Stimulated activated effector memory CD8-positive, alpha-beta T cell treated with anti-CD3 and anti-CD28 coated beads, Interleukin-12 subunit alpha, Interleukin-12 subunit beta, amount 100 ng/mL, for 72 hours (primary cell): ENCODE measurements at regions not wholly inside any gene's neighbourhood (a gene's known extent, or its start where the extent isn't known, plus 50 kb on each side); places are given as distances from the start of the nearest gene placed in this dataset.
"Not testable (repeated sequence)": the region's sequence is repeated elsewhere in the genome, so short reads cannot be mapped to it uniquely, and the experiment has no call there.

Source experiments
- ATAC-seq: fragments of 150-1000 bp; cut with Tn5 transposase; 2 replicates; pipeline ENCODE4 v1.10.0; 2021
- DNase-seq, 2 donors: peaks; one replicate each; pipeline ENCODE4 v3.0.0; 2021 to 2022; ENCODE audit warnings: low spot score in 2 of 2
- H3K27ac Mint-ChIP-seq: one replicate; pipeline ENCODE4 v1.8.0; 2022; ENCODE audit warnings: mild to moderate bottlenecking, mixed read lengths
- H3K36me3 Mint-ChIP-seq: one replicate; pipeline ENCODE4 v1.8.0; 2022; ENCODE audit warnings: mild to moderate bottlenecking, mixed read lengths
- H3K4me1 Mint-ChIP-seq: one replicate; pipeline ENCODE4 v1.8.0; 2022; ENCODE audit warnings: mixed read lengths
- H3K4me3 Mint-ChIP-seq: one replicate; pipeline ENCODE4 v1.8.0; 2022; ENCODE audit warnings: mild to moderate bottlenecking, mixed read lengths
- H3K9me3 Mint-ChIP-seq: one replicate; pipeline ENCODE4 v1.8.0; 2022; ENCODE audit warnings: mixed read lengths

DNA sequence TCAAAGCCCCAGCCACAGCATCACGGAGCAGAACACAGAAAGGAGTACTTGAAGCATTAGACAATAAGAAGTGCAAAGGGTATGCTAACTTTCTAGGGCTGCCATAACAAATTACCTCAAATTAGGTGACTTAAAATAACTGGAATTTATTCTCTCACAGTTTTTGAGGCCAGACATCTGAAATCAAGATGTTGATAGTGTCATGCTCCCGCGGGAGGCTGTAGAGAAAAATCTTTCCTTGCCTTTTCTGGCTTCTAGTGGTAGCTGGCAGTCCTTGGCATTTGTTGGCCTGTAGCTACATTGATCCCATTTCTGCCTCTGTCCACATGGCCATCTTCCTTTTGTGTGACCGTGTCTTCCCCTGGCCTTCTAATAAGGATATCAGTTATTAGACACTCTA, 51.9 kb upstream of the SPDL1 start:
- H3K27ac Mint-ChIP-seq = no peak overlapping the region
- H3K4me3 Mint-ChIP-seq = no peak overlapping the region

DNA sequence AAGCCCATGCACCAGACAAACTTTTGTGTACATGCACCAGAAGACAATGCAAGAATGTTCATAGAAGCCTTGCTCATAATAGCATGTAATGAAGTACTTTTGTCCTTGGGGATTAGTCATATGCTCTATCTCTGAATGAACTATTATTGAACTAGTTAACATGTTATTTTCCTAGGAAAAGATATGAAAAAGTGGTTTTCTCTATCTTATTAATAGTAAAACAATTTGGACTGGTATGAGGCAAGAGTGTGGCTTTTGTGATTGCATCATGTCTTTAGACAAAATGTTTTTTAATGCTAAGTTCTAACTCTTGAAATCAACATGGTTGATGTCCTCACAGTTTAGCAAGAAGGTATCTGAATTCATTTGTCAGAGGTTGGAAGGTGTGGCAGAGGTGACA, 55.7 kb upstream of the SPDL1 start:
- Mint-ChIP-seq H3K9me3 (no peaks in the 10 kb centered on the region), H3K27ac (no peak overlapping the region), H3K4me3 (no peak overlapping the region), H3K4me1 (no peaks in the 10 kb centered on the region), H3K36me3 (no peaks in the 10 kb centered on the region)
- ATAC-seq = no peak
- DNase-seq = no peak

More for the DNA sequence above, 51.9 kb upstream of the SPDL1 start:
- no peaks in the 10 kb centered on the region for H3K9me3 Mint-ChIP-seq
- no peak for DNase-seq
- H3K4me1 Mint-ChIP-seq = no peaks in the 10 kb centered on the region
- H3K36me3 Mint-ChIP-seq = no peaks in the 10 kb centered on the region
- no peak for ATAC-seq

DNA sequence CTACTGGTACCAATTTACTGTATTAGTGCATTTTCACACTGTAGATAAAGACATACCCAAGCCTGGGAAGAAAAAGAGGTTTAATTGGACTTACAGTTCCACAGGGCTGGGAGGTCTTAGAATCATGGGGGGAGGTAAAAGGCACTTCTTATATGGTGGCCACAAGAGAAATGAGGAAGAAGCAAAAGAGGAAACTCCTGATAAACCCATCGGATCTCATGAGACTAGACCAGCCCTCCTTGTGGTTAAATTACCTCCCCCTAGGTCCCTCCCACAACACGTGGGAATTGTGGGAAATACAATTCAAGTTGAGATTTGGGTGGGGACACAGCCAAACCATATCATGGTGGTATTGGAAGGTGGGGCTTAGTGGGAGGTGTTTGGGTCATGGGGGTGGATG, 56.5 kb upstream of the SPDL1 start:
- Mint-ChIP-seq H3K9me3 (no peaks in the 10 kb centered on the region), H3K4me1 (no peaks in the 10 kb centered on the region), H3K27ac (no peak overlapping the region), H3K36me3 (no peaks in the 10 kb centered on the region), H3K4me3 (no peak overlapping the region)
- DNase-seq = no peak
- no peak for ATAC-seq

DNA sequence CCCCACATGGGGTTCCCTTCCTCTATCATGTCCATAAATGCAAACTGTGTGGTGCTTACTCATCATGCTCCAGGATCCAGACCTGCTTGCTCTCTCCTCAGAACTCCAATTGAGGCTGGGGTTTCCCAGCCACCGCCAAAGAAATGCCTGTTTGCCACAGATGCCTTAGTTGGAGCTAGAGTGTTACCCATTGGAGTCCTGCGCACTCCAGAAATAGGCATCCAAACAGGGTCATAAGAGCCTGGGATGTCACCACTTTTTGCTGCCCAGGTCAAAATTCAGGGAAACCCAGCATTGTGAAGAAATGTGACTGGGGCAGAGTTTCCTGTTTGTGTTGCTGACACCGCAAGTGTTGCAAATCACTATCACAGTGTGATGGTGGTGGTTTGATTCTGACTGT, 60.7 kb upstream of the SPDL1 start:
- Mint-ChIP-seq H3K9me3 (peaks cover 5% of the 10 kb centered on the region), H3K27ac (no peak overlapping the region), H3K4me1 (no peaks in the 10 kb centered on the region), H3K4me3 (no peak overlapping the region), H3K36me3 (no peaks in the 10 kb centered on the region)
- DNase-seq = no peak
- no peak for ATAC-seq

DNA sequence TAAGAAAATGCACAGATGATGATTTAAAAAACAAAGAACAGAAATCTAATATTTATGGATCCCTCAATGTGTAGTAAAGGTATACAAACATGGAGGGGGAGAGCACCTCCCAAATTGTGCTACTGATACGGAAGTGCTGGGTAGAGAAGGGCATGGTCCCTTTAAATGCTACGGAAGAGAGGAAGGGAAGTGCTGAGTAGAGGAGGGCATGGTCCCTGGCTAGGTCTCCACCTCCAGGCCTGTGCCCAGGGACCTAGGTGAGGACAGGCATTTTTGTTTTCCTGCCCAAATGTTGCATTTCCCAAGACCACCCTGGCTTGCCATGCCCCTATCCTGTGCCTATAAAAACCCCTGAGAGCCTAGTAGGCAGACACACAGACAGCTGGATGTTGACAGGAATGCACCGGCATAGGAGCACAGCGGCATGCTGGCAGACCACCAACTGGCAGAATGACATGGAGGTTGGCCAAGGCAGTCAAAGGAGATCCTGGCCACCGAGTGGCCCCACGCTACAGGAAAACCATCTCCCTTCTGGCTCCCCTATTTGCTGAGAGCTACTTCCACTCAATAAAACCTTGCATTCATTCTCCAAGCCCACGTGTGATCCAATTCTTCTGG, 62.1 kb upstream of the SPDL1 start:
- H3K27ac Mint-ChIP-seq = no peak overlapping the region
- no peaks in the 10 kb centered on the region for H3K4me1 Mint-ChIP-seq
- H3K9me3 Mint-ChIP-seq = peaks cover 5% of the 10 kb centered on the region
- ATAC-seq (no peak), DNase-seq (no peak)
- H3K36me3 Mint-ChIP-seq = no peaks in the 10 kb centered on the region
- H3K4me3 Mint-ChIP-seq = no peak overlapping the region

DNA sequence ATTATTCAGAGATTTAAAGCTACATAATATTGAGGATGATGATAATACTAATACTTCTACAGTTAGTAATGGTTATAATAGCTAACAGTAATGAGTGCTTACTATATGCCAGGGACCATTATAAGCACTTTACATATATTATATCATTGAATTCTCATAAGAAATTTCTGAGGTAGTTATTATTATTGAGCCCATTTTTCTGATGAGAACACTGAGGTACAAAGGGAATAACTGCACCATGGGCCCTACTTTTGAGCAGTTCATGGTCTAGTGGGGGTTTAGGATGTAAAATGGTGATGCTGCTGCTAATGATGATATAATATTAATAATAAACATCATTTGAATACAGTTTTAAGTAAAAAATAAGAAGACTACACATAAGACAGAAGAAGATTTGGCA, 64.2 kb upstream of the SPDL1 start:
- no peak for ATAC-seq
- Mint-ChIP-seq H3K4me3 (no peak overlapping the region), H3K27ac (no peak overlapping the region), H3K9me3 (peaks cover 5% of the 10 kb centered on the region), H3K36me3 (no peaks in the 10 kb centered on the region), H3K4me1 (no peaks in the 10 kb centered on the region)
- no peak for DNase-seq

DNA sequence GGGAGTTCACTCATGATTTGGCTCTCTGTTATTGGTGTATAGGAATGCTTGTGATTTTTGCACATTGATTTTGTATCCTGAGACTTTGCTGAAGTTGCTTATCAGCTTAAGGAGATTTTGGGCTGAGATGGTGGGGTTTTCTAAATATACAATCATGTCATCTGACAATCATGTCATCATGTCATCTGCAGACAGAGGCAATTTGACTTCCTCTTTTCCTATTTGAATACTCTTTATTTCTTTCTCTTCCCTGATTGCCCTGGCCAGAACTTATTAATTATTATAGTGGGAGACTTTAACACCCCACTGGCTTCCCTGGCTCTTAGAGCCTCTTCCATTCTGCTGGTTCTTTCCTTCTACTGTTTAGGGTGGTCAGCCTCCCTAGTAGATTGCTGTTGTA, 64.8 kb upstream of the SPDL1 start:
- H3K36me3 Mint-ChIP-seq, H3K4me1 Mint-ChIP-seq, ATAC-seq, H3K9me3 Mint-ChIP-seq, DNase-seq, H3K4me3 Mint-ChIP-seq, H3K27ac Mint-ChIP-seq: not testable (repeated sequence)

DNA sequence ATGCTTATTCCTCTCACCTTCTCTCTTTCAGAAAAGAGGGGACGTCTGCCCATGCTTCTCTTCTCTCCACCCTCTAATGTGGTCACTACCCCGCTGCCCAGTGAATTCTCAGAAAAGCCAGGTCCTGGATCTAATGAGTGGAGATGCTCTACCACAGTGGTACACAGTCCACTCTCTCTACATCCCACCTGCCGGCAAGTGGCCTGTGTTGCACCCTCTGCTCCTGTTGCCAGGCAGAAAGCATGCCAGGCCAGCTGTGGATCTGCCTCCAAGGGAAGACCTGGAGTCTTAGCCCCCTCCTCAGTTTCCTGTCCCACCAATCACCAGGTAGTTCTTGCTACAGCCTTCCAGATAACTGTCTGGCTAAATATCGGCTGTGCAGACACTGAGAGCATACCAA, 71.2 kb upstream of the SPDL1 start:
- Mint-ChIP-seq H3K9me3 (no peaks in the 10 kb centered on the region), H3K4me3 (no peak overlapping the region), H3K4me1 (no peaks in the 10 kb centered on the region), H3K36me3 (no peaks in the 10 kb centered on the region), H3K27ac (no peak overlapping the region)
- ATAC-seq (peak; percentile 11), DNase-seq (no peak)

DNA sequence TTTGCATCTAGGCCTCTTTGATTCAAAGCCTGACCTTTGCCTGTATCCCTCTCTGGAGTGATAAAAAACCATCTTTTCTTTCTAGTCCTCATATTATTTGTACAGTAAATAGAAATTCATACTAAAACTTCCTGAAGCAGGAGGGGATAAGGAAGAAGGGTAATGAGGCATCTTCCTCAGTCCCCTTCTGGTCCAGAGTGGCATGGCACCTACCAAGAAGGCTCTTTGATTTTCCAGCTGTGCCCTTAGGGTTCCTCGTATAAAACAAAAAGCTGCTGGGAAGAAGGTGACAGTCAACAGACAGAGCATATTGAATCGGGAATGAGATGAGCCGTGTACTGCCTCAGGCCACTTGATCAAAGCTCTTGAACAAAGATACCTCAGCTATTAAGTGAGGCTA, 71.9 kb upstream of the SPDL1 start:
- H3K4me3 Mint-ChIP-seq = no peak overlapping the region
- DNase-seq = no peak

DNA sequence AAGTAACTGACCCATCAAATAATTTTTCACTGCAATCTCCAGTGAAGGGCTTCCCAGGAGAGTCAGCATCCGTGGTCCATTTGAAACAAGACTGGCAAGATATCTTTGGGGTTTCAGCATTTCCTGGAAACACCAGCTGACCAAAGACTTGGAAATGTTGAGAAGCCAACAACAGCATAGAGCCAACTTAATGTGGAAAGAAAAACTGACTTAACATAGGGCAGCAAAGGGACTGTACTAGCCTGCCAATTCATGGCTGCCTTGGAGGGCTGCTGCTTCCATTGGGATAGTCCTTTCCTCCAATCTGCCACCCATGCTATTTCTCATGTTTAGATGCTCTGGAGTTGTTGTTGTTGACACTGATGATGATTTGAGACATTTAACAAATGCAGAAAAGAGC, 76.5 kb upstream of the SPDL1 start:
- no peak for DNase-seq
- Mint-ChIP-seq H3K27ac (no peak overlapping the region), H3K4me3 (no peak overlapping the region), H3K9me3 (no peaks in the 10 kb centered on the region), H3K36me3 (no peaks in the 10 kb centered on the region), H3K4me1 (no peaks in the 10 kb centered on the region)
- ATAC-seq = no peak

More for the DNA sequence above, 71.9 kb upstream of the SPDL1 start:
- H3K4me1 Mint-ChIP-seq = no peaks in the 10 kb centered on the region
- no peak overlapping the region for H3K27ac Mint-ChIP-seq
- no peak for ATAC-seq
- H3K9me3 Mint-ChIP-seq = no peaks in the 10 kb centered on the region
- no peaks in the 10 kb centered on the region for H3K36me3 Mint-ChIP-seq

DNA sequence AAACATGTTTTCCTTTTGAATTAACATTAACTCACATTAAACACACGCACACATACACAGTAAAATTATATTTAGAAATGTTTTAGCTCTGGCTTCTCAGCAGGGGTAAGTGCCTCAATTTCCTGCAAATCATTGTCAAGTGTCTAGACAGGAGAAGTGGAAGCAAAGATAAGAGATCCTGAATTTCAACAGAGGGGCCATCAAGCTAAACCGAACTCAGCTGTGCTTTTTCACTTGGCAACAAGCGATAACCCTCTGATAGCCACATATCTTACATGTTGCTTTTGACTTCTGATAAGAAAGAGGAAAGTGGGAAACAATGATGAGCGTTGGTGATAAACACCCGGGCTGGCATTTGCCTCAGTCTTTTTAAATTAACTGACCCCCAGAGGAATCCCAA, 79.7 kb upstream of the SPDL1 start:
- Mint-ChIP-seq H3K36me3 (no peaks in the 10 kb centered on the region), H3K4me1 (no peaks in the 10 kb centered on the region), H3K9me3 (no peaks in the 10 kb centered on the region), H3K27ac (no peak overlapping the region), H3K4me3 (no peak overlapping the region)
- no peak for DNase-seq
- no peak for ATAC-seq

DNA sequence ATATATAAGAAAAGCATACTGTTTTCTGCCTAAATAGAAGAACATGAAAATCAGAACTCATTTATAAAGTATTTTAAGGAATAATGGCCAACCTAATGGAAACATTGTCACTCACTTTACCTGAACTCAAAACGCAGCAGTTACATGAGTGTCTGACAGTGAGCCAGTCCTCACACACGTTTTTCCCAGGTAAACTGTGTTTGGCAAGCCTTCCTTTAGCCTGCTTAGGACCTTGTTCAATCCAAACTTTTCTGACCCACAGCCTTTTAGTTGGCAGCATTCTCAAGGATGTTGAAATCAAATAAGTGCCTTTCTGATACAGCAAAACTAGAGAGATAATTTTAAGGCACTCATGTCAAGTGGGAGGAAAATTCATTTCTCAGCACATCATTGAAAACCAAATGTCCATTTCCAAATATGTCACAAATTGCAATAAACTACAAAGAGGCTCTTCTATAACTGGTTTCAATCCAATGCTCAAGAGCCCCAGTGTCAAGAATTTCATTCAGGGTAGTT, 83.5 kb upstream of the SPDL1 start:
- ATAC-seq = no peak
- H3K9me3 Mint-ChIP-seq = no peaks in the 10 kb centered on the region
- H3K36me3 Mint-ChIP-seq = no peaks in the 10 kb centered on the region
- H3K4me1 Mint-ChIP-seq = no peaks in the 10 kb centered on the region
- no peak overlapping the region for H3K4me3 Mint-ChIP-seq
- H3K27ac Mint-ChIP-seq = no peak overlapping the region
- no peak for DNase-seq

DNA sequence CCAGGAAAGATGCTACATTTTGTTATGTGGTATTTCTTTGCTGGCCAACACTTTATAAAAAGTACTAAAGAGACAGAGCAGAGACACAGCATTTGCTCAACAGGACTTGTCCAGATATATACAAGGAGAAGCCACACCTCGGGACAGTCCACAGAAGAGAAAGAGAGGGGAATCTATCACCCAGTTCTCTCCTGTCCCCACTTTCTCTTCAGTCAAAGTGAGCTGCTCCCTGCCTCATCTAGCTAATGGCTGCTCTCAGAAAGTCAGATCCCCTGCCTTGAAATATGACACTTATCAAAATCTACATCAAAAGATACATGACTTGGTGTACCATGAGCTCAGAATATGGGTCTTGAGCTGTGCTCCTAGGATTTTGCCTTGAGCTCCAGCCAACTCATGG, 86.7 kb upstream of the SPDL1 start:
- no peaks in the 10 kb centered on the region for H3K4me1 Mint-ChIP-seq

DNA sequence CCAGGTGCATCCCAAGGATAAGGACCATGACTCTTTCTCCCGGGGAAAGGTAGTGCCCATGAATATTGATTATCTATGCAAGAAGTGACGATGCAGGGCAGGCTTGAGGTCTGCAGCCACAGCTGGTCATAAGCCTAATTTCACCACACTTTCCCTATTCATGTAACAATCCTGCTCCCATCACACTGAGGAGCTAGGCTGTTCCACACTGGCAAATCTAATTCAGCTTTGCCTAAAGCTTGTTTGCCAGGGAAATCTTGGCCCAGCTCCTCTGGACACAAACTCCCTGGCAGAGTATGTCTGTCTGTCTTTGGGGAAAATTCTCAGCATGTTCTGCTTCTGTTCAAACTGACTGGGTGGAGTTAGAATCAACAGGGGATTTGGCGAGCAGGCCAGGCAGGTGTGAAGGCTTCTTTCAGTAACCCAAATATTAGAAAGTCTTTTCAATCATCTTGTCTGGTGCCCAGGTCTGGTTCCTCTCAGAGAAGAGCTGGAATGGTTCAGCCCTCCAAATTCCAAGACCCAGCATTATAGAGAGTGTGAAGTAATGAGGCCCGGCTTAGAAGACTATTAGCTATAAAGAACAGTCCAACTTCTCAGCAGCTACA, 88.5 kb upstream of the SPDL1 start:
- Mint-ChIP-seq H3K4me3 (no peak overlapping the region), H3K27ac (no peak overlapping the region), H3K4me1 (no peaks in the 10 kb centered on the region), H3K9me3 (no peaks in the 10 kb centered on the region), H3K36me3 (no peaks in the 10 kb centered on the region)
- no peak for DNase-seq
- ATAC-seq = no peak

More for the DNA sequence above, 86.7 kb upstream of the SPDL1 start:
- H3K9me3 Mint-ChIP-seq = no peaks in the 10 kb centered on the region
- no peak overlapping the region for H3K27ac Mint-ChIP-seq
- no peaks in the 10 kb centered on the region for H3K36me3 Mint-ChIP-seq
- DNase-seq = no peak
- ATAC-seq = no peak
- no peak overlapping the region for H3K4me3 Mint-ChIP-seq

DNA sequence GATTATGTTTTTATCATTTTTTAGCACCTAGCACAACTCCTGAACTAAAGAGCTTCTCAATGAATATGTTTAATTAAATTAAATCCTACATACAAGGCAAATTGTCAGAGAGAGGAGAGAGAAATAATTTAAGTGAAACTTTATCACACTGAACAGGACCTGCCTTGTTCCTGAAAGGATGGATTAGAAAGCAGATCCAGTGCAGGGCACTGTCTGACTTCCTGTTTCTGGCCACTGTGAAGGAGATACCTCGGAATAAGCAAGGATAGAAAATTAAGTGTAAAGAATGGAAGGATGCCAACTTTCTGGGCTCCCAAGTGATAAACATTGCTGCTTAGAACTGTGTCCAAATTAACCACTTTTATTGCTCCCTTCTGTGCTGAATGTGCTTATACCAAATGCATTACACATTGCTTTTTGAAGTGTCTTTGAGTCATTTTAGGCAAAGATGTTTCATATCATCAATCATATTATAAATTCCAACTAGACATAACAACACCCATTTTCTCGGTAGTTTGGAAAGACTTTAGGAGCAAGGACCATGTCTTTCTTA, 89.1 kb upstream of the SPDL1 start:
- H3K9me3 Mint-ChIP-seq = no peaks in the 10 kb centered on the region
- H3K4me1 Mint-ChIP-seq = no peaks in the 10 kb centered on the region
- no peak for DNase-seq
- no peak for ATAC-seq
- no peak overlapping the region for H3K27ac Mint-ChIP-seq
- no peaks in the 10 kb centered on the region for H3K36me3 Mint-ChIP-seq
- no peak overlapping the region for H3K4me3 Mint-ChIP-seq

DNA sequence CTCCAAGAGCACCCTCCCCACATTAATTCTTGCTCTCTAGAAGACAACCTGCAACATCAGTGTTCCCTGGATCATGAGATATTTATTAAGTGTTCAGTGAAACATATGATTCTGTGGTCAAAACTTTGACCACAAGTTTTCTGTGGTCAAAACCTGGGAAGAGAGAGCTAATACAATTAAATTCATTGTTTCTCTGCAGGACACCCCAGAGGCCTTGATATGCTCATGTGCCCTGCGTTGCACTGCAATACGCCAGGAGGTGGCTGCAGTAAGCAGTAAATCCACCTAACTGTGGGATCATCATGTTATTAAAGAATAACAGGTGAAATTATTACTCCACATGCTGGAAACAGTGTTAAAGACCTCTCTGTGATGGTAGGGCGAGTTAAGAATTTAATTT, 109.3 kb upstream of the SPDL1 start:
- H3K4me1 Mint-ChIP-seq = no peaks in the 10 kb centered on the region
- no peaks in the 10 kb centered on the region for H3K9me3 Mint-ChIP-seq
- DNase-seq (no peak), ATAC-seq (no peak)
- H3K27ac Mint-ChIP-seq = no peak overlapping the region
- H3K36me3 Mint-ChIP-seq = no peaks in the 10 kb centered on the region
- no peak overlapping the region for H3K4me3 Mint-ChIP-seq
